8988T (cell line): ENCODE measurements at regions not wholly inside any gene's neighbourhood (a gene's known extent, or its start where the extent isn't known, plus 50 kb on each side); places are given as distances from the start of the nearest gene placed in this dataset.

Experiments used
- DNase-seq: peaks from one replicate; pipeline ENCODE4 v3.0.0; 2011

GRCh38 chr1:67563684-67564083 is 121.3 kb upstream of the GADD45A start:
- no peak for DNase-seq

DNA sequence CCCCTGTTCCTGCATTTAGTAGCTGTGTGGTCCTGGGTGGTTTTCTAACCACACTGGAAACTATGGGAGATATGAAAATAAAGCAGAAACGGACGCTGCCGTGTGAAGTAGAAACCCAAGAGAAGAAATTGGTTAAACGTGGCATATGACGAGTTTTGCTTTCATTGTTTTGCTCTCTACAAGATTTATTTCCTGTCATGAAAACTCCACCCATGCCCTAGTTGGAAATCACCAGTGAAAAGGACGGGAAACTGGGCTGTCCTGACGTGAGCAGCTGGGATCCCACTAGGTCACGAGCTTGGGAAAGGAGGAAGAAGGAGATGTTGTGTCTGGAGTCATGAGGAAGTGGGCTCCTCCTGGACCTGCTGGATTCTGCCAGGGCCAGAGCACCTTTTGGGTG is 120.8 kb upstream of the GADD45A start:
- DNase-seq, result no peak

DNA sequence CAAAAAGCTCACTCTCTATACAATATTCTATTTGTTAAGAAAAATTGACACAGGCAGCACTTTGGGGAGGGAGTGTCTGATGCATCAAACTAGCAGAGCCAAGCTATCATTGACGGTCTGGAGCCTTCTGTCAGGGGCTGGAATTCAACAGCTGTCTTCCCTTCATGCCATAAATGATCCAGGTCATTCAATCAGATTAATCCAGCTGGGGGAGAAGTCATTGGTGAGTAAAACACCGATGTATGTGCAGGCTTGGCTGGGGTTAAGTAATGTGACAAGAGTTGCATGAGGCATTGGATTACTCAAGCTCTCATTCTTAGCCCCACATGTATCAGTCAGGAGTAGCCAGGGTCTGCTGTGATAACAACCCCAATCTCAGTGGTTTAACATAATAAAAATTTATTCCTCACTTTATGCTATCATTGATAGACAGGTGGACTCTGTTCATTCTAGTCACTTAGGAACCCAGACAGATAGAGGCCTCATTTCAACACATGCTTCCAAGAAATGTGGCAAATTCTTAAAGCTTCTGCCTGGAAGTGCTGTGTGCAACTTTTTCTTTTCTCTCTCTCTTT is 118.1 kb upstream of the GADD45A start:
- DNase-seq, result no peak

GRCh38 chr1:67570486-67571143 is 114.4 kb upstream of the GADD45A start:
- DNase-seq, result peak; percentile 14

- DNase-seq, result no peak
These were observed 113.6 kb upstream of the GADD45A start for GRCh38 chr1:67571406-67571805.

DNA sequence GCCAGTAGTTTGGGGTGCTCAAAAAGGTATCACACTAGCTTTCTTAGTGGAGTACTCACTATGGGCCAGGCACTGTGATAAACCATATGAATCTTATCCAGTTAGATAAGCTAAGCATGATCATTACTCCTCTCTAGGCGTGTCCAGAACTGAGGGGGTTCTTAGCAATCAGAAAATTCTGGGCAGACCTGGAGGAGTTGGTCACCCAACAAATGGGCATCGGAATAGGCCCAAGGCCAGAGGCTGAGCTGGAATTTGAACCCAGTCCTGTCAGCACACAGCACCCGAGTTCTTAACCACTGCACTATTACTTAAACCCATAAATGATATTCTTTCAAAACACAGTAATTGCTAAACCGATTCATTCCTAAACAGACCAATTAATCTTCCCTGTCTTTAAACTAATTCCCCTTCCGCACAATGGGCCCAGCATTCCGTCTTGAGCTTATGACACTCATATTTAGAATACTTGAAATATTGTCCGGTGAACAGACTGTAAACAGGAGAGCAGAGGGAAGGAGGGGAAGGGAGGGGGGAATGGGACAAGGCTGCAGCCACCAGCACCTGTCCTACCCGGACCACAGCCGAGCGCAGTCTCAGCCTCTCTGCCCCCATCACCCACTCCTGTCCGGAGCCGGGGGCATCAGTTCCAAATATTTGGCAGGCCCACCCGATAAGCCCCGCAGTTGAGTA is 113.0 kb upstream of the GADD45A start:
- no peak for DNase-seq

- DNase-seq, result no peak
These were observed 112.3 kb upstream of the GADD45A start for GRCh38 chr1:67572594-67573221.

DNA sequence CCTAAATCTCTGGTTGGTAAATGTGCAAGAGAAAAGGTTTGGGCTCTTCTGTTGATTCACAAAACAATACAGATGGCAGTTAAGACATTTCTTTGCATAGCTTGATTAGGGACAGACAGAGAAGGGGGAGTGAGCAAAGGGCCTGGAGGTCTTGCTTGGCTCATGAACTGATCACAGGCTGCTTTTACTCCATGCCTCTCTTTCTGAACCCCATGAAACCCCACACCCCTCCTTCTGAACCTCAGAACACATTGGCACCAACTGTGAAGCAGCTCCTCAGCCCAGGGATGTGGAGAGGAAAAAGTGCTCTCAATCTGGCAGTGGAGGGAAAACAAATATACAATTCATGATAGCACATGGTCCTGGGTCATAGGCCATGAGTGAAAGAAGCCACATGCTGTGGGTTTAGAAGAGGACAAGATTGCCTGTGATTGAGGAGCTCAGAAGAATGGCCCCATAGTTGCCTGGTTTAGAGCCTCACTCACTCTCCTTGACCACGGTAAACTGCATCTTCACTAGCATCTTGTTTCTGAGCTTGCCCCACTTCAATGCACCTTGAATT is 111.6 kb upstream of the GADD45A start:
- DNase-seq, result no peak

- no peak for DNase-seq
These were observed 110.8 kb upstream of the GADD45A start for GRCh38 chr1:67574221-67574620.

DNA sequence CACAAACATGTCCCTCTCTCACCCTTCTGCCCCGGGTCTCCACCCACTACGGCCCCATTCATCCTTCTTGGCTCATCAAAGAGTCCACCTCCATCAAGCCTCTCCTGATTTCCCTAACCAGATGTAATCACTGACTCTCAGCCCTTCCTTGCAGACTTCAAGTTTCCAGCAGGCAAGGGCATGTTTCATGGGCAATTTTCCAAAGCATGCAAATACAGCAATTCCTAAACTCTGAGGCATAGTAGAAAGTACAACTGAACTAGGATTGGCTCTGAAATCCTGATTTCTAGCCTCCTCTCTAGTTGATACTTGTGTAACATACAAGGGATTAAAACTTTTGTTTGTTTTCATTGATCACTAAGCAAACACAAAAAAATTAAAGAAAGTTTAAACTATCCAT is 109.1 kb upstream of the GADD45A start:
- DNase-seq, result no peak

GRCh38 chr1:67576474-67576873 is 108.5 kb upstream of the GADD45A start:
- no peak for DNase-seq

GRCh38 chr1:67577646-67578045 is 107.4 kb upstream of the GADD45A start:
- DNase-seq, result no peak

GRCh38 chr1:67578397-67579020 is 106.5 kb upstream of the GADD45A start:
- DNase-seq, result no peak

DNA sequence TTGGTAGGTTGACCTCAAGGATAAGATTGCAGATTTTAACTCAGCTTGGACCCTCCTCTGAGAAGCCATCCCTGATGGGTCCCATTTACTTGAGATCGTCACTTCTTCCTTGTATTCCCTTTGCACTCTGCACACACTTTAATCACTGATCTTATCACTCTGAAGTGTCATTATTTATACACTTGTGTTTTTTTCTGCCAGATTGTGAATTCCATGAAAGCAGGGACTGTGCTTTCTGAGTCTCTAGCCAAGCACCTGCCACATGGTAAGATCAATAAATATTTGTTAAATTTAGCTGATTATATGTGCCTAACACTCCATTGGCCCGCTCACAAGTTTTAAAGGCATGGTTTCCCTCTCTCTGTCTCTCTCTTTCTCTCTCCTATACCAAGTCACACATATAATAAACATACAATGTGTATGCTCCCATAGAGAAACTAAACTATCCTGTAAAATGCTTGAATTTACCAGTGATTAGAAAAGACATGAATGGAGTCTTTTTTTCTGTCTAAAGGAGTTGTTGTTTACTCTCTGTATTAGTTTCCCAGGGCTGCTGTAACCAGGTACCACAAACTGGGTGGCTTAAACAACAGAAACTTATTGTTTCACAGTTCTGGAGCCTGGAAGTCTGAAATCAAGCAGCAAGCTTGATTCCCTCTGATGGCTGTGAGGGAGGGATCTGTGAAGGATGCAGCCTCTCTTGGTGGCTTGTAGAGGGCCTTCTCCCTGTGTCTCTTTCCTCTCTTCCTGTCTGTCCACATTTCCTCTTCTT is 105.2 kb upstream of the GADD45A start:
- DNase-seq, result no peak

GRCh38 chr1:67580691-67581403 is 104.2 kb upstream of the GADD45A start:
- DNase-seq, result no peak

- DNase-seq, result no peak
These were observed 102.2 kb upstream of the GADD45A start for GRCh38 chr1:67582625-67583461.

DNA sequence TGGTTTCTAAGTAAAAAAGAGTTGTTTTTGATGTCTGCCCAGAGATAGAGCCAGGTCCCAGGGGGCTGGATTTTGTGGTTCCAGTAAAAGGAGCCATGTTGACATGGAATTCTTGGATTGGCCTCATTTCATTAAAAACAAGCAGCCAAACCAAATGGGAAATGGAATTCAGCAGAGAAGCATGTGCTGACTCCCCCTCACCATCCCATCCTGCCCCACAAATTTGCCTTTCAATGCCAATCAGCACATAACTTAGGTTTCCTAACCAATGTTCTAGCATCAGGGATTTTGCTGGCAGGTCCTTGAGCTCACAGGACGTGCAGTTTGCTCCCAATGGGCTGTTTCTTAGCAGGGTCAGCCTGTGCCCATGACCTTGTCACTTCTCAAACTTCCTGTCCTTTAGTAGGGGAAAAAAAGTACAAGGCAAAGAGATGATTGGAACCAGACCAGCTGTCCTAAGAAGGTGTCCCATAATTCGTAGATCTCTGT is 101.5 kb upstream of the GADD45A start:
- DNase-seq, result no peak

DNA sequence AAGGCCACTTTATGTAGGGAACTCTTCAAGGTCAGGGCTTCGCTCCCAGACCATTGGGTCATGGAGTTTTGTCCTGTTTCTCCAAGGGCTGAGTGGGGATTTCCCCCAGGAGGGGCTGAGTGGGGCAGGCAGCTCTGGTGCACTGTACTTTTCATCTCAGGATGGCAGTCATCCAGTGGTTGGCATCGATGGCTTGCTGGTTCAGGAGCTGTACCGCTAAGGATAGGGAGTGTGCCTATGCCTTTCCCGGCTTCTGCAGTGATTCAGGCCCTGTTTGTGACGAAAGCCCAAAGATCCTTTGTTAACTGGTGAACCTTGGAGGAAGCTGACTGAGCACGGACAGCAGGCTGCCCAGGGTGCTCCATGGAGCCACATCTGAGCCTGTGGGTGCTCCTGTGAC is 100.1 kb upstream of the GADD45A start:
- no peak for DNase-seq

DNA sequence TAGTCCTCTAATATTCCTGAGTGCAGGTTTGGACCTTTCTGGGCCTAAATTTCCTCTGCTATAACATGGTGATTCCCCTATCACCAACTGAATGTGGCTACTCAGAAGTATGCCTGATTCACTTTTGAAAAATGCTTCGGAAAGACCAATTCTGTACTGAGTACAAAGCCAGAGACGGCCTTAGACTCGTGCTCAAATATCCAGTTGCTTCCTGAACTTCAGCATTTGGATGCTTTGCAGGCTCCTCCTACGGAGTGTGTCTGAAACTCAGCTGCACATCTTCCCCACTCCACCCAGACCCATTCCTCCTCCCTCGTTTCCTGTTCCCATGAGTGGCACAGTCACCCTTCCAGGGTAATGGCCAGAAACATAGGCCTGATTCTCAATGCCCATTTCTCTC is 98.4 kb upstream of the GADD45A start:
- no peak for DNase-seq

- no peak for DNase-seq
These were observed 96.7 kb upstream of the GADD45A start for GRCh38 chr1:67588178-67588855.
